WTC11 (cell line): ENCODE measurements at regions not wholly inside any gene's neighbourhood (a gene's known extent, or its start where the extent isn't known, plus 50 kb on each side); places are given as distances from the start of the nearest gene placed in this dataset.

Experiments
- ATAC-seq: fragments of 200-7000 bp; cut with Tn5 transposase; 2 replicates; pipeline ENCODE4 v1.10.0; 2021; ENCODE audit warnings: mild to moderate bottlenecking, moderate library complexity
- CTCF ChIA-PET: fragments of 300-600 bp; sonication (Branson Sonifier 250); formaldehyde crosslinking; loops from one replicate; lab custom pipeline; 2021; ENCODE audit warnings: antibody characterized with exemption; lab: Charles Lee
- POLR2A ChIA-PET: fragments of 350-600 bp; sonication (Branson Sonifier 250); formaldehyde crosslinking; loops from one replicate; lab custom pipeline; 2021; ENCODE audit warnings: antibody characterized with exemption; lab: Charles Lee
- DNase-seq: peaks from one replicate; pipeline ENCODE4 v3.0.0; 2021; ENCODE audit warnings: low spot score
- H3K27ac Mint-ChIP-seq: 2 replicates; pipeline ENCODE4 v1.8.0; 2021; ENCODE audit warnings: mixed read lengths
- H3K27me3 Mint-ChIP-seq: 2 replicates; pipeline ENCODE4 v1.8.0; 2021; ENCODE audit warnings: low read depth, mild to moderate bottlenecking, moderate library complexity, mixed read lengths
- H3K36me3 Mint-ChIP-seq: 2 replicates; pipeline ENCODE4 v1.8.0; 2021; ENCODE audit warnings: mixed read lengths
- H3K4me1 Mint-ChIP-seq: 2 replicates; pipeline ENCODE4 v1.8.0; 2022; ENCODE audit warnings: mixed read lengths
- H3K4me3 Mint-ChIP-seq: 2 replicates; pipeline ENCODE4 v1.8.0; 2021; ENCODE audit warnings: mild to moderate bottlenecking, moderate library complexity, mixed read lengths
- H3K9me3 Mint-ChIP-seq: 2 replicates; pipeline ENCODE4 v1.8.0; 2021; ENCODE audit warnings: mixed read lengths
- E2F1 ChIP-seq: sonication (generic); formaldehyde crosslinking; IDR thresholded peaks from 2 replicates; pipeline ENCODE4 v1.8.0; 2022; ENCODE audit warnings: mild to moderate bottlenecking, missing genetic modification reagents
- E2F4 ChIP-seq: sonication (generic); formaldehyde crosslinking; IDR thresholded peaks from 2 replicates; pipeline ENCODE4 v1.8.1; 2022; ENCODE audit warnings: low read depth, mild to moderate bottlenecking, moderate library complexity, missing genetic modification reagents, borderline replicate concordance
- GTF2I ChIP-seq: fragments of 250-450 bp; sonication (Bioruptor Pico); conservative IDR thresholded peaks from 2 replicates; pipeline ENCODE4 v1.4.0; 2021; ENCODE audit warnings: mild to moderate bottlenecking
- HMGA2 ChIP-seq: fragments of 250-450 bp; sonication (Bioruptor Pico); IDR thresholded peaks from 2 replicates; pipeline ENCODE4 v1.4.0; 2021; ENCODE audit warnings: mild to moderate bottlenecking, moderate library complexity
- JAZF1 ChIP-seq: fragments of 250-450 bp; sonication (Bioruptor Pico); IDR thresholded peaks from 2 replicates; pipeline ENCODE4 v1.9.0; 2021; ENCODE audit warnings: moderate library complexity, mild to moderate bottlenecking, inconsistent platforms
- KAT7 ChIP-seq: sonication (generic); formaldehyde crosslinking; IDR thresholded peaks from 2 replicates; pipeline ENCODE4 v1.8.1; 2023; ENCODE audit warnings: missing genetic modification reagents, mild to moderate bottlenecking, borderline replicate concordance
- MYBL2 ChIP-seq: sonication (generic); formaldehyde crosslinking; IDR thresholded peaks from 2 replicates; pipeline ENCODE4 v1.8.1; 2023; ENCODE audit warnings: mild to moderate bottlenecking, moderate library complexity, missing genetic modification reagents
- NFE2L1 ChIP-seq: sonication (generic); formaldehyde crosslinking; IDR thresholded peaks from 2 replicates; pipeline ENCODE4 v1.8.1; 2023; ENCODE audit warnings: missing genetic modification reagents
- PREB ChIP-seq: sonication (generic); formaldehyde crosslinking; IDR thresholded peaks from 2 replicates; pipeline ENCODE4 v1.8.1; 2022; ENCODE audit warnings: mild to moderate bottlenecking, missing genetic modification reagents, moderate library complexity, borderline replicate concordance
- RELA ChIP-seq: sonication (generic); formaldehyde crosslinking; IDR thresholded peaks from 2 replicates; pipeline ENCODE4 v1.8.1; 2022; ENCODE audit warnings: missing genetic modification reagents, mild to moderate bottlenecking, borderline replicate concordance
- SOX15 ChIP-seq: fragments of 250-450 bp; sonication (Bioruptor Pico); IDR thresholded peaks from 2 replicates; pipeline ENCODE4 v1.9.0; 2021; ENCODE audit warnings: mild to moderate bottlenecking
- TF ChIP-seq, protein P1 (sequence below): sonication (generic); formaldehyde crosslinking; IDR thresholded peaks from 2 replicates; pipeline ENCODE4 v1.8.0; 2023; ENCODE audit warnings: missing genetic modification reagents, mild to moderate bottlenecking, borderline replicate concordance
- TF ChIP-seq, protein P2 (sequence below): fragments of 250-450 bp; sonication (Bioruptor Pico); IDR thresholded peaks from 2 replicates; pipeline ENCODE4 v1.9.0; 2021; ENCODE audit warnings: mild to moderate bottlenecking, borderline replicate concordance
- TF ChIP-seq, protein P3 (sequence below): sonication (generic); formaldehyde crosslinking; IDR thresholded peaks from 2 replicates; pipeline ENCODE4 v1.8.1; 2023; ENCODE audit warnings: mild to moderate bottlenecking, moderate library complexity, missing genetic modification reagents
- TF ChIP-seq, protein P4 (sequence below): sonication (generic); formaldehyde crosslinking; IDR thresholded peaks from 2 replicates; pipeline ENCODE4 v1.8.1; 2023; ENCODE audit warnings: mild to moderate bottlenecking, missing genetic modification reagents, borderline replicate concordance

DNA sequence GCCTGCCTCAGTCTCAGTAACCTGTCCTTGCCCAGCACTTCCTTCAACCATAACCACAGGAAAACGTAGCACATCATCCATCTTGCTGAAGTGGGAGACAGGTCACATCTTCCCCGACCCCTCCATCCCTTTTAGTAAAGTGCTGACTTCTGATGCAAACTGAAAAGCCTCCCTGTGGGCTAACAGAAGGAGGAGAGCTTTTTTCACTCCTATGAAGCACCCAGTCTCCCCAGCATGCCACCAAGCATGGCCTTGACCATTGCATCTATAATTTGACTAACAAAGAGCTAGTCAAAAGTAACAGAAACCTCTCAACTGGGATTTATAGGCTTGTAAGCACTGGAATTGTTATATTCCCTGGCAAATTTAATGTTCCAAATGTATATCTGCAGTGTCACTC is 288.9 kb upstream of the IRAK1BP1 start:
- POLR2A ChIA-PET: no interaction called here
- peaks cover 45% of the 10 kb centered on the region for H3K4me1 Mint-ChIP-seq
- H3K27ac Mint-ChIP-seq: no peak overlapping the region
- H3K36me3 Mint-ChIP-seq: no peaks in the 10 kb centered on the region
- CTCF ChIA-PET: interaction anchor here (0.6 kb wide), 1 partner anchor 245 kb away, joined by 3 read pairs; no protein-coding TSS in a partner anchor
- no peaks in the 10 kb centered on the region for H3K9me3 Mint-ChIP-seq
- no peak overlapping the region for H3K4me3 Mint-ChIP-seq
- H3K27me3 Mint-ChIP-seq: peaks cover 4% of the 10 kb centered on the region; the same call in 1 of the 2 replicates
- ATAC-seq (peak; percentile 59; the same call in 1 of the 2 replicates), DNase-seq (no peak)
- no peak for TF ChIP-seq RELA
- TF ChIP-seq HMGA2: no peak
- TF ChIP-seq, protein P1, sequence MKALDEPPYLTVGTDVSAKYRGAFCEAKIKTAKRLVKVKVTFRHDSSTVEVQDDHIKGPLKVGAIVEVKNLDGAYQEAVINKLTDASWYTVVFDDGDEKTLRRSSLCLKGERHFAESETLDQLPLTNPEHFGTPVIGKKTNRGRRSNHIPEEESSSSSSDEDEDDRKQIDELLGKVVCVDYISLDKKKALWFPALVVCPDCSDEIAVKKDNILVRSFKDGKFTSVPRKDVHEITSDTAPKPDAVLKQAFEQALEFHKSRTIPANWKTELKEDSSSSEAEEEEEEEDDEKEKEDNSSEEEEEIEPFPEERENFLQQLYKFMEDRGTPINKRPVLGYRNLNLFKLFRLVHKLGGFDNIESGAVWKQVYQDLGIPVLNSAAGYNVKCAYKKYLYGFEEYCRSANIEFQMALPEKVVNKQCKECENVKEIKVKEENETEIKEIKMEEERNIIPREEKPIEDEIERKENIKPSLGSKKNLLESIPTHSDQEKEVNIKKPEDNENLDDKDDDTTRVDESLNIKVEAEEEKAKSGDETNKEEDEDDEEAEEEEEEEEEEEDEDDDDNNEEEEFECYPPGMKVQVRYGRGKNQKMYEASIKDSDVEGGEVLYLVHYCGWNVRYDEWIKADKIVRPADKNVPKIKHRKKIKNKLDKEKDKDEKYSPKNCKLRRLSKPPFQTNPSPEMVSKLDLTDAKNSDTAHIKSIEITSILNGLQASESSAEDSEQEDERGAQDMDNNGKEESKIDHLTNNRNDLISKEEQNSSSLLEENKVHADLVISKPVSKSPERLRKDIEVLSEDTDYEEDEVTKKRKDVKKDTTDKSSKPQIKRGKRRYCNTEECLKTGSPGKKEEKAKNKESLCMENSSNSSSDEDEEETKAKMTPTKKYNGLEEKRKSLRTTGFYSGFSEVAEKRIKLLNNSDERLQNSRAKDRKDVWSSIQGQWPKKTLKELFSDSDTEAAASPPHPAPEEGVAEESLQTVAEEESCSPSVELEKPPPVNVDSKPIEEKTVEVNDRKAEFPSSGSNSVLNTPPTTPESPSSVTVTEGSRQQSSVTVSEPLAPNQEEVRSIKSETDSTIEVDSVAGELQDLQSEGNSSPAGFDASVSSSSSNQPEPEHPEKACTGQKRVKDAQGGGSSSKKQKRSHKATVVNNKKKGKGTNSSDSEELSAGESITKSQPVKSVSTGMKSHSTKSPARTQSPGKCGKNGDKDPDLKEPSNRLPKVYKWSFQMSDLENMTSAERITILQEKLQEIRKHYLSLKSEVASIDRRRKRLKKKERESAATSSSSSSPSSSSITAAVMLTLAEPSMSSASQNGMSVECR (CRISPR knock-in tag): no peak
- TF ChIP-seq NFE2L1 (CRISPR knock-in tag): no peak
- no peak for TF ChIP-seq JAZF1 (CRISPR knock-in tag)
- TF ChIP-seq PREB (CRISPR knock-in tag): no peak
- TF ChIP-seq E2F1: no peak
- no peak for TF ChIP-seq KAT7
- TF ChIP-seq, protein P2, sequence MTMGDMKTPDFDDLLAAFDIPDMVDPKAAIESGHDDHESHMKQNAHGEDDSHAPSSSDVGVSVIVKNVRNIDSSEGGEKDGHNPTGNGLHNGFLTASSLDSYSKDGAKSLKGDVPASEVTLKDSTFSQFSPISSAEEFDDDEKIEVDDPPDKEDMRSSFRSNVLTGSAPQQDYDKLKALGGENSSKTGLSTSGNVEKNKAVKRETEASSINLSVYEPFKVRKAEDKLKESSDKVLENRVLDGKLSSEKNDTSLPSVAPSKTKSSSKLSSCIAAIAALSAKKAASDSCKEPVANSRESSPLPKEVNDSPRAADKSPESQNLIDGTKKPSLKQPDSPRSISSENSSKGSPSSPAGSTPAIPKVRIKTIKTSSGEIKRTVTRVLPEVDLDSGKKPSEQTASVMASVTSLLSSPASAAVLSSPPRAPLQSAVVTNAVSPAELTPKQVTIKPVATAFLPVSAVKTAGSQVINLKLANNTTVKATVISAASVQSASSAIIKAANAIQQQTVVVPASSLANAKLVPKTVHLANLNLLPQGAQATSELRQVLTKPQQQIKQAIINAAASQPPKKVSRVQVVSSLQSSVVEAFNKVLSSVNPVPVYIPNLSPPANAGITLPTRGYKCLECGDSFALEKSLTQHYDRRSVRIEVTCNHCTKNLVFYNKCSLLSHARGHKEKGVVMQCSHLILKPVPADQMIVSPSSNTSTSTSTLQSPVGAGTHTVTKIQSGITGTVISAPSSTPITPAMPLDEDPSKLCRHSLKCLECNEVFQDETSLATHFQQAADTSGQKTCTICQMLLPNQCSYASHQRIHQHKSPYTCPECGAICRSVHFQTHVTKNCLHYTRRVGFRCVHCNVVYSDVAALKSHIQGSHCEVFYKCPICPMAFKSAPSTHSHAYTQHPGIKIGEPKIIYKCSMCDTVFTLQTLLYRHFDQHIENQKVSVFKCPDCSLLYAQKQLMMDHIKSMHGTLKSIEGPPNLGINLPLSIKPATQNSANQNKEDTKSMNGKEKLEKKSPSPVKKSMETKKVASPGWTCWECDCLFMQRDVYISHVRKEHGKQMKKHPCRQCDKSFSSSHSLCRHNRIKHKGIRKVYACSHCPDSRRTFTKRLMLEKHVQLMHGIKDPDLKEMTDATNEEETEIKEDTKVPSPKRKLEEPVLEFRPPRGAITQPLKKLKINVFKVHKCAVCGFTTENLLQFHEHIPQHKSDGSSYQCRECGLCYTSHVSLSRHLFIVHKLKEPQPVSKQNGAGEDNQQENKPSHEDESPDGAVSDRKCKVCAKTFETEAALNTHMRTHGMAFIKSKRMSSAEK: no peak

- peaks cover 4% of the 10 kb centered on the region; the same call in 1 of the 2 replicates for H3K27me3 Mint-ChIP-seq
- POLR2A ChIA-PET: no interaction called here
- no peak overlapping the region for H3K27ac Mint-ChIP-seq
- H3K4me1 Mint-ChIP-seq: peaks cover 45% of the 10 kb centered on the region
- no peak for DNase-seq
- H3K4me3 Mint-ChIP-seq: no peak overlapping the region
- no peaks in the 10 kb centered on the region for H3K9me3 Mint-ChIP-seq
- CTCF ChIA-PET: no interaction called here
- no peak; the same call in 1 of the 2 replicates for ATAC-seq
- no peaks in the 10 kb centered on the region for H3K36me3 Mint-ChIP-seq
- TF ChIP-seq GTF2I (CRISPR knock-in tag) (no peak), SOX15 (CRISPR knock-in tag) (no peak), PREB (CRISPR knock-in tag) (no peak), MYBL2 (CRISPR knock-in tag) (no peak), E2F4 (CRISPR knock-in tag) (no peak)
- TF ChIP-seq, protein P3, sequence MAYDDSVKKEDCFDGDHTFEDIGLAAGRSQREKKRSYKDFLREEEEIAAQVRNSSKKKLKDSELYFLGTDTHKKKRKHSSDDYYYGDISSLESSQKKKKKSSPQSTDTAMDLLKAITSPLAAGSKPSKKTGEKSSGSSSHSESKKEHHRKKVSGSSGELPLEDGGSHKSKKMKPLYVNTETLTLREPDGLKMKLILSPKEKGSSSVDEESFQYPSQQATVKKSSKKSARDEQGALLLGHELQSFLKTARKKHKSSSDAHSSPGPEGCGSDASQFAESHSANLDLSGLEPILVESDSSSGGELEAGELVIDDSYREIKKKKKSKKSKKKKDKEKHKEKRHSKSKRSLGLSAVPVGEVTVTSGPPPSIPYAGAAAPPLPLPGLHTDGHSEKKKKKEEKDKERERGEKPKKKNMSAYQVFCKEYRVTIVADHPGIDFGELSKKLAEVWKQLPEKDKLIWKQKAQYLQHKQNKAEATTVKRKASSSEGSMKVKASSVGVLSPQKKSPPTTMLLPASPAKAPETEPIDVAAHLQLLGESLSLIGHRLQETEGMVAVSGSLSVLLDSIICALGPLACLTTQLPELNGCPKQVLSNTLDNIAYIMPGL (CRISPR knock-in tag): no peak
- TF ChIP-seq, protein P4, sequence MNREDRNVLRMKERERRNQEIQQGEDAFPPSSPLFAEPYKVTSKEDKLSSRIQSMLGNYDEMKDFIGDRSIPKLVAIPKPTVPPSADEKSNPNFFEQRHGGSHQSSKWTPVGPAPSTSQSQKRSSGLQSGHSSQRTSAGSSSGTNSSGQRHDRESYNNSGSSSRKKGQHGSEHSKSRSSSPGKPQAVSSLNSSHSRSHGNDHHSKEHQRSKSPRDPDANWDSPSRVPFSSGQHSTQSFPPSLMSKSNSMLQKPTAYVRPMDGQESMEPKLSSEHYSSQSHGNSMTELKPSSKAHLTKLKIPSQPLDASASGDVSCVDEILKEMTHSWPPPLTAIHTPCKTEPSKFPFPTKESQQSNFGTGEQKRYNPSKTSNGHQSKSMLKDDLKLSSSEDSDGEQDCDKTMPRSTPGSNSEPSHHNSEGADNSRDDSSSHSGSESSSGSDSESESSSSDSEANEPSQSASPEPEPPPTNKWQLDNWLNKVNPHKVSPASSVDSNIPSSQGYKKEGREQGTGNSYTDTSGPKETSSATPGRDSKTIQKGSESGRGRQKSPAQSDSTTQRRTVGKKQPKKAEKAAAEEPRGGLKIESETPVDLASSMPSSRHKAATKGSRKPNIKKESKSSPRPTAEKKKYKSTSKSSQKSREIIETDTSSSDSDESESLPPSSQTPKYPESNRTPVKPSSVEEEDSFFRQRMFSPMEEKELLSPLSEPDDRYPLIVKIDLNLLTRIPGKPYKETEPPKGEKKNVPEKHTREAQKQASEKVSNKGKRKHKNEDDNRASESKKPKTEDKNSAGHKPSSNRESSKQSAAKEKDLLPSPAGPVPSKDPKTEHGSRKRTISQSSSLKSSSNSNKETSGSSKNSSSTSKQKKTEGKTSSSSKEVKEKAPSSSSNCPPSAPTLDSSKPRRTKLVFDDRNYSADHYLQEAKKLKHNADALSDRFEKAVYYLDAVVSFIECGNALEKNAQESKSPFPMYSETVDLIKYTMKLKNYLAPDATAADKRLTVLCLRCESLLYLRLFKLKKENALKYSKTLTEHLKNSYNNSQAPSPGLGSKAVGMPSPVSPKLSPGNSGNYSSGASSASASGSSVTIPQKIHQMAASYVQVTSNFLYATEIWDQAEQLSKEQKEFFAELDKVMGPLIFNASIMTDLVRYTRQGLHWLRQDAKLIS (CRISPR knock-in tag): no peak
These were observed 286.4 kb upstream of the IRAK1BP1 start for GRCh38 chr6:78580923-78581322.
